ENCODE measurements at regions not wholly inside any gene's neighbourhood (a gene's known extent, or its start where the extent isn't known, plus 50 kb on each side); places are given as distances from the start of the nearest gene placed in this dataset.

- no peak for TF ChIP-seq POLR2AphosphoS5 (IDR thresholded peaks at IDR 0.05)
- no peak for TF ChIP-seq CTCF (IDR thresholded peaks at IDR 0.05)
- TF ChIP-seq POLR2A (IDR thresholded peaks at IDR 0.05) = no peak
These were observed 621.2 kb upstream of the CDH5 start for GRCh38 chr16:65745201-65745708.
